ENCODE measurements at regions not wholly inside any gene's neighbourhood (a gene's known extent, or its start where the extent isn't known, plus 50 kb on each side); places are given as distances from the start of the nearest gene placed in this dataset.

GRCh38 chrX:25072247-25072646 lies 56.5 kb upstream of the ARX start:
- TF ChIP-seq CHD1 (IDR thresholded peaks at IDR 0.05; ENCODE audit: low read depth, low read length) (no peak), CEBPB (IDR thresholded peaks at IDR 0.05; ENCODE audit: borderline replicate concordance in 1 of 2, low read depth in 2 of 2, low read length in 2 of 2) (no peak)
